Ammon's horn (tissue), 1 donor: ENCODE measurements at regions not wholly inside any gene's neighbourhood (a gene's known extent, or its start where the extent isn't known, plus 50 kb on each side); places are given as distances from the start of the nearest gene placed in this dataset.

Source experiments
- DNase-seq: peaks from one replicate; pipeline ENCODE4 v3.0.0-alpha.2; 2016; ENCODE audit warnings: low spot score

- DNase-seq: no peak
These were observed 450.7 kb downstream of the SHQ1 start for GRCh38 chr3:72397586-72397985.

DNA sequence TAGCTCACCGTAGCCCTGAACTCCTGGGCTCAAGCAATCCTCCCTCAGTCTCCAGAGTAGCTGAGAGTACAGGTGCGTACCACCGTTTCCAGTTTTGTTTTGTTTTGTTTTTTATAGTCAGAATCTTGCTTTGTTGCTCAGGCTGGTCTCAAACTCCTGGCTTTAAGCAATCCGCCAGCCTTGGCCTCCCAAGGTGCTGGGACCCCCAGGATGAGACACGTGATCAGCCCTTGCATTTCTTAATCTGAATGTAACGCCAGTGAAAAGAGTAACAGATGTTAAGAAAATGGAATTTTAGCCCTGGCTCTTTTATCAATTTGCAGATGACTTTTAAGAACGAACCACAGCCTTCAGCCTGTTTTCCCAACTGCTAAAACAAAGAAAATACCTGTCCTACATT is 451.3 kb downstream of the SHQ1 start:
- no peak for DNase-seq

DNA sequence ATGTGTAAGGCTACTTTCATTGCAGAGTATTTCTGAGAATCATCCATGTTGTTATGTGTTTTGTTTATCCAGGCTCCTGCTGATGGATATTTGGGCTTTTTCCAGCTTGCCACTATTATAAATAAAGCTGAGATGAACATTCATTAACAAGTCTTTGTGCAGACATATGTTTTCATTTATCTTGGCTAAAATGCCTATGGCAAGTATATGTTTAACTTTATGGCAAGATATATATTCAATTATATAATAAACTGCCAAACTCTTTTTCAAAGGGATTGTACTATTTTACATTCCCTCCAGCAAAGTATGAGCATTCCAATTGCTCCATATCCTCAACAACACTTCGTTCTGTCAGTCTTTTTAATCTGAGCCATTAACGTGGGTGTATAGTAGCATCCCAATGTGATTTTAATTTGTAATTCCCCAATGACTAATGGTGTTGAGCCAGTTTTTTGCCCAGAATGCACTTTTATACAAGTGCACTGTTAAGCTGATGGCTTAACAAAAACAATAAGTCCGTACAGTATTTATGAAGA is 452.4 kb downstream of the SHQ1 start:
- DNase-seq: no peak

- DNase-seq: no peak
These were observed 454.8 kb downstream of the SHQ1 start for GRCh38 chr3:72393455-72393854.

DNA sequence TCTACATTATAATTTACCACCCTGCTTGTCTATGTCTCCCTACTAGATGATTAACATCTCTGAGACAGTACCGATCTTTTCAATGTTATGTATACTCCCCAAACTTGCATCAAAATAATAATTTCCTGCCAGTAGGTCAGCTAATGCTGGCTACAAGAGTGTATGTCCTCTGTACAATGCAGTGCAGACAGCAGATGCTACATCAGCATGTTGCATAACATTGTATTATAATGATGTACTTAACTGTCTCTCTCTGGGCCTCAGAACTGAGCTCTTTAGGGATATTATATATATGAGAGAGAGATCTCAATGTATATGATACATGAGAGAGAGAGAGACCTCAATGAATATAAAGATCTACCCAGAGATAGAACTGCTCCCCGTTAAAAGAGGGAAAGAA is 456.6 kb downstream of the SHQ1 start:
- DNase-seq: no peak

DNA sequence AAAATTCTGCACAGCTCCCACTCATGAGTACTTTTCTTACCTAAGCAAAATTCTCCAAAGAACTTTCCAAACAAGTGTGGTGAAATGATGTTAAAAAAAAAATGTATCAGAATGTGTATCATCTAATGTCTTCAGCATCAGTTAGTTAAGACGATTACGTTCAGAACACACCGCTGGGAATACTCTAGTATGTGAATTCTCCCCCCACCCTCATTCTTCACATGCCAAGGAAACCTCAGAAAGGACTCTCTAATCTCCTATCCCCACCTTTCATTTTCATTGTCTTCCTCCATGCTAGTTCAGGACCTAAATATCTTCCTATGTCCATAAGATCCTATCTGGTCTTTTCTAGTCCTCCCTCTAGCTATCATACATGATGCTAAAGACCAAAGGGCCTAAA is 457.4 kb downstream of the SHQ1 start:
- no peak for DNase-seq

GRCh38 chr3:72388644-72389043 is 459.6 kb downstream of the SHQ1 start:
- no peak for DNase-seq

GRCh38 chr3:72388117-72388516 is 460.1 kb downstream of the SHQ1 start:
- DNase-seq: no peak

- no peak for DNase-seq
These were observed 461.8 kb downstream of the SHQ1 start for GRCh38 chr3:72386327-72387000.

GRCh38 chr3:72385167-72385566 is 463.1 kb downstream of the SHQ1 start:
- no peak for DNase-seq

- DNase-seq: no peak
These were observed 463.6 kb downstream of the SHQ1 start for GRCh38 chr3:72384602-72385001.

- DNase-seq: no peak
These were observed 464.4 kb downstream of the SHQ1 start for GRCh38 chr3:72383883-72384282.

DNA sequence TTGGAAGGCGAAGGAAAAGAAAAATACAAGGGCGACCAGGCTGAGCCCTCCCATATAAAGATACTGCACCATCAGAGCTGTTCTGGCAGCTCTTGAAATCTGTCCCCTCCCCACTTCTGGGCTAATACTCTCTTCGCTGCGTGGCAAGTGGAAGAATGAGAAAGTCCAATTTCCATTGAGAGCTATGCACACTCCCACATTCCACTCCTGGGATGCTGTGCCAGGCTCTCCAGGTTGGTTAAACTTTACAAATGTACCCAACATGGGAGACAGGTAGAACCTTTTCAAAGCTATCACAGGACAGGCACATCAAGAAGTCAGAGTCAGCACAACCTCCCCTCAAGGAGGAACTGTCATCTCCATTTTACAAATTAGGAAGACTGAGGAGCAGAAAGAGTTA is 465.0 kb downstream of the SHQ1 start:
- DNase-seq: no peak

DNA sequence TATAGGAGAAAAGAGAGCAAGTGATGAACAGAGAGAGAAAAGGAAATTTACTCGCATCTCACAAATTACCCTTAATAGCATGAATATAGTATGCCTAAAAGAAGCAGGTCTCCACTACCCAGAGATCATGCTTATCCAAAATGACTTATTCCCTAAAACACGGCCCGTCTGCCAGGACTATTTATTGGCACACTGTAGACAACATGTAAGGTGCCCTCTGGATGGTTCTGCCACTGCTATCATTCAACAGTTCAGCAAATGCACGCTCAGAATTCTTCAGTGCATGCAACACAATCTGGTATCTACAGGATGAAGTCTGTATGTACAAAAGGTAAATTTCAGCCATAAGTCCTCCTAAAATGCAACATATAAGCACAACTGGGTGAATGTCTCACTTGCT is 465.8 kb downstream of the SHQ1 start:
- DNase-seq: no peak

- DNase-seq: no peak
These were observed 466.7 kb downstream of the SHQ1 start for GRCh38 chr3:72381584-72381983.

GRCh38 chr3:72380711-72381493 is 467.3 kb downstream of the SHQ1 start:
- DNase-seq: no peak

DNA sequence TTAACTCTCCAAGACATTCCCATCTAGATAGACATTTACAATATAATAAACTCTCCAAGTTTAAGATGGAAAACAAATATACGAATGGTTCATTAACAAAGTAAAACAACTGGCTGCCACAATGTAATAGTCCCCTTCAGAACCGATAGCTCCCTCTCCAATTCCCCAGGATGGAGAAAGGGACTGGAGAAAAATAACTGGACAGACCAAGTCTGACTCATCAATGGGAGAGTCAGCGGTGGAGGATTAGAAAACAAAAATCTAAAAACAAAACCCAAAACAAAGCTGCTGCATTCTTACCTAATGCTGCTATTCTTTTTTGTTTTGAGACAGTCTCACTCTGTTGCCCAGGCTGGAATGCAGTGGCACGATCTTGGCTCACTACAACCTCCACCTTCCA is 468.1 kb downstream of the SHQ1 start:
- DNase-seq: peak; percentile 59

- peak; percentile 88 for DNase-seq
These were observed 468.6 kb downstream of the SHQ1 start for GRCh38 chr3:72379500-72380187.

DNA sequence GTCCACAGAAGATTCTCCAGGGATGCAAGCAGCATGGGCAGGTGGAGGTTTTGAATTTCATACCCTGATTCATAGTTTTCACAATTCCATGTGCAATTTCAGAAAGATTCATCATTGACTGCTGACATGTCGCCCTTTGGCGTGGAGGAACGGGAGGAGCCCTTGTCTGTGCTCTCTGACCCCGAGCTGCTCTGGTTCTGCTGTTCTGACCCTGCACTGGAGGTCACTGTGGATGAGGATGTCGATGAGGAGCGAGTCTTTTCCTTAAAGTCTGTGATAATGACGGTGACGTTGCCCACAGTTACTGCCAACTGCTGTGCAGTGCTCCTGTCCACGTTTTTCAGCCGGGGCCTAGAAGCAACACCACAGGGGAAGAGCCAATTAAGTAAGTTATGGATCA is 470.0 kb downstream of the SHQ1 start:
- no peak for DNase-seq

DNA sequence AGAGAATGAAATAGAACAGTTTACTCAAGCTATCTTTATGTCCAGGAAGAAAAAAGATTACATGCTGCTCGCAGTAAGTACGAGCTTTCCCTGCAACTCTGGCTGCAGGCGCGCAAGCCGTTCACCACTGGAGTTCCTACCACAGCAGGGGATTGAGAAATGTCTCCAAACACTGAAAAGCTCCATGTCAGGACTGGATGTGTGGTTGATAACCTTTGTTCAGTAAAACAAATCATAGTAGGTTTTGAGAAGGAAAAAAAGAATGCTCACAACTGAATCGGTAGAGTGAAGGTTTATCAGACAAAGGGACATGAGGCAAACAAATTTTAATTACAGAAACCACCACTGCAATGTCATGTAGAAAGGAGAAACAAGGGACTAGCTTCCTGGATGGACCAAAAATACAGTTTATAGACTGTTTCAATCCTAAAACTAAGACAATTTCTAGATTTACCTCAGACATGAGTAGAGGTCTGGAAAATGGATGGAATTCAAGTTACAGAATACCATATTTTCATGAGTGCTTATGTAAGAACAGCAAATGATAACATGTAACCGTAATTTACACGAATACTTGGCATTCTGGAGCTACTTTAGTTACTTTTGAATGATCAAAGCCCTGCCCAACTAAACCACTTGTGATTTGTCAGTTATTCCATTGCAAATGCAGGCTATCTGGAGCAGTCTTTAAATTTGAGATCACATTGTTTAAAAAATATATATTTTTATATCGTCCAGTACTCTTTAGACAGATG is 471.1 kb downstream of the SHQ1 start:
- no peak for DNase-seq

DNA sequence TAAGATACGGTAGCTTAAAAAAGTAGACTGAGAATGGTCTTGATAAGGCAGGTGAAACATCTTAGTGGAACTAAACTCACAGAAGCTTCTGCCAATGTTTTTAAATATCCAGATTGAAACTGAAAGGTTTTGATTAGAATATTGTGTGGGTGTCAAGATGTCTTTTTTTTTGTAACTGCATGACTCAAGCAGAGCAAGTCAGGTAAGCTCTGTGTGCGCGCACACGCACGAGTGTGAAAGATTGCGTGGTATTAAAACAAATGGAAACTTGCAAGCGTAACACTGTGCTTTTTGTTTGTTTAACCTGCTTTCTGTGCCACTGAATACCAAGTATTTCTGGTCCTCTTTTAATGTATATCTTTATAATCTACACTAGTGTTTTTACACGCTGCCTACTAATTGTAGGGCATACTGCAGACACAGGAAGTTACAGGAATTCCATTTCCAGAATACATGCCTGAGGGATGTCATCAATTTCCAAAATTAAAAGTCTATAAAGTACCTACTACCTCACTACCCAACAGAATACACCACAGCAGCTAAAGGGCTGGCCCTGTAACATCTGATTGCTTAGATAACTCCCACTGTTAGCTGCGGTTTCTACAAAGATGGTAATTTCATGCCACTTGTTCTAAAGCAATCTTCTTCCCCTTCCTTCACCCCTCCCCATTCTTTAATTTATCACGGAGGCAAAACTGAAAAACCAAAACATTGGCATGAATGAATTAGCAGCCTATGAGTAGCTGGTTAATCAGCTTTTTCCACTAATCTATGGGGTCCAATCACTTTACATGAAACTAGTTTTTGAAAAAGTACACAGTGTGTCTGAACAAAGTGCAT is 472.8 kb downstream of the SHQ1 start:
- DNase-seq: no peak
